LNCaP clone FGC (cell line): ENCODE measurements at regions not wholly inside any gene's neighbourhood (a gene's known extent, or its start where the extent isn't known, plus 50 kb on each side); places are given as distances from the start of the nearest gene placed in this dataset.
"Not testable (repeated sequence)": the region's sequence is repeated elsewhere in the genome, so short reads cannot be mapped to it uniquely, and the experiment has no call there.

ENCODE experiments used
- DNase-seq: peaks from one replicate; pipeline ENCODE4 v3.0.0-alpha.2; 2011; ENCODE audit warnings: low read depth
- H3K4me3 ChIP-seq: 2 replicates; pipeline ENCODE4 v1.5.1; 2011; ENCODE audit warnings: mild to moderate bottlenecking, low read depth, low read length, control low read depth
- TF ChIP-seq, protein P1 (sequence below): IDR thresholded peaks from 2 replicates; pipeline ENCODE4 v1.5.1; 2012; ENCODE audit warnings: mild to moderate bottlenecking; ENCODE audit not compliant: control insufficient read depth, insufficient read depth; ENCODE audit errors: extremely low read depth

DNA sequence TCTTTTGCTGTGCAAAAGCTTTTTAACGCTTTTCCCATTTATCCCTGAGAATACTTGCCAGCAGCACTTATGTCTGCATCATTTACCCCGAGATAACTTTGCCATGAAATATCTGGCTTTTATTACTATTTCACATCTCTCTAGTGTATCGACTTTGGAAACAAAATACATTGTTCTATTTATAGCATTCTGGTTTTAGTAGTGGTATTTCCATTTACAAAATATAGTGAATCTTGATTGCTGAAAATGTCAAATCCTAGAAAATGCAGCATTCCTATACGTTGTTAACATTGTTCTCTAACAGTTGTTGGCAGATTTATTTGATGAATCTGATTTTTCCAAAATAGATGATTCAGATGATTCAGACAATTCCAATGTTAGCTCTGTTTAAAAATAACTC, 189.3 kb upstream of the SPRY2 start:
- TF ChIP-seq, protein P1, sequence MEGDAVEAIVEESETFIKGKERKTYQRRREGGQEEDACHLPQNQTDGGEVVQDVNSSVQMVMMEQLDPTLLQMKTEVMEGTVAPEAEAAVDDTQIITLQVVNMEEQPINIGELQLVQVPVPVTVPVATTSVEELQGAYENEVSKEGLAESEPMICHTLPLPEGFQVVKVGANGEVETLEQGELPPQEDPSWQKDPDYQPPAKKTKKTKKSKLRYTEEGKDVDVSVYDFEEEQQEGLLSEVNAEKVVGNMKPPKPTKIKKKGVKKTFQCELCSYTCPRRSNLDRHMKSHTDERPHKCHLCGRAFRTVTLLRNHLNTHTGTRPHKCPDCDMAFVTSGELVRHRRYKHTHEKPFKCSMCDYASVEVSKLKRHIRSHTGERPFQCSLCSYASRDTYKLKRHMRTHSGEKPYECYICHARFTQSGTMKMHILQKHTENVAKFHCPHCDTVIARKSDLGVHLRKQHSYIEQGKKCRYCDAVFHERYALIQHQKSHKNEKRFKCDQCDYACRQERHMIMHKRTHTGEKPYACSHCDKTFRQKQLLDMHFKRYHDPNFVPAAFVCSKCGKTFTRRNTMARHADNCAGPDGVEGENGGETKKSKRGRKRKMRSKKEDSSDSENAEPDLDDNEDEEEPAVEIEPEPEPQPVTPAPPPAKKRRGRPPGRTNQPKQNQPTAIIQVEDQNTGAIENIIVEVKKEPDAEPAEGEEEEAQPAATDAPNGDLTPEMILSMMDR, result no peak
- no peak for DNase-seq
- no peak overlapping the region for H3K4me3 ChIP-seq

DNA sequence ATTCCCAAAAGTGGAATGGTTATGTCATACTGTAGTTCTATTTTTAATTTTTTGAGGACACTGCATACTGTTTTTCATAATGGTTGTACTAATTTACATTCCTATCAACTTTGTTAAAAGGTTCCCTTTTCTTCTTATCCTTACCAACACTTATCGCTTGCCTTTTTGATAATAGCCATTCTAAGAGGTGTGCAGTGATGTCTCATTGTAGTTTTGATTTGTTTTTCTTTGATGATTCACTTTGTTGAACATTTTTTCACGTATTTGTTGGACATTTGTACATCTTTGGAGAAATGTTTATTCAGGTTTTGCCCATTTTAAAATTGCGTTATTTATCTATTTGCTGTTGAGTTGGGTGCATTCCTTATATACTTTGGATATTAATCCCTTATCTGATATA, 188.8 kb upstream of the SPRY2 start:
- H3K4me3 ChIP-seq, result no peak overlapping the region
- DNase-seq, result no peak
- TF ChIP-seq, protein P1, result no peak

DNA sequence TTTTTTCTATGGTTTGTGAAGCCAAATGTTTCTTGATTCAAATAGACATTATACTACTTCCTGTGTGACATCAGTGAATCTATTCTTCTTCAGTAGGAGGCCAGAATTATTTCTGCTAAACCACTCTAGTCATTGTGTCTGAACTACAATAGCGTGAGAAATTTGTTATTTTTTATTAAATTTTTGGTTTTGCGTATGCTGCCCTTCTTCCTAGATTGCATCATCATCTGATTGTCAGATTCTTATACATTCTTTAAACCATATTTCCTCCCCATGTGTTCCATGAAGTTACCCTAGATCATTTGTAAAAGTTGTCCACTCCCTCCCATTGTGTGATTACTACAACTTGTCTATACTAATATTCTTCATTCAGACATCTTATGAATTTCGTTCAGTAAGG, 187.8 kb upstream of the SPRY2 start:
- no peak overlapping the region for H3K4me3 ChIP-seq
- TF ChIP-seq, protein P1, result no peak
- DNase-seq, result no peak

DNA sequence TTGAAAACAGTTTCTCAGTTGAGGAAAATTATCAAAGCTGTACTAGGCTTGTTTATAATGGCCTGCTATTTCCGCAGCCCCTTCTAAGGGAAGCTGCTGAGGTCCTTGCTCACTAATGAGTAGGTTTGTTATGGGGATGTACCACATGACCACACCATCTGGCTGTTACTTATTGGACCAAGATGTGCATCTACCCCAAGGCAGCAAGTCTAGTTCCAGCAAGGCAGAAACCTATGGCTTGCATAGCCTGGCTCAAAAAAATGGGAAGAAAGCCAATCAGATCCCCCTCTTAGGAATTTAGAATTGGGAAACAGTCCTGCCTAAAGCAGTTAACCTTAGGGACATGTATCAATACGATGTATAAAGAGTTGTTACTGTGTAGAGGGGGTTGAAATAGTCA, 186.5 kb upstream of the SPRY2 start:
- H3K4me3 ChIP-seq, result no peak overlapping the region
- no peak for DNase-seq
- TF ChIP-seq, protein P1, result no peak

DNA sequence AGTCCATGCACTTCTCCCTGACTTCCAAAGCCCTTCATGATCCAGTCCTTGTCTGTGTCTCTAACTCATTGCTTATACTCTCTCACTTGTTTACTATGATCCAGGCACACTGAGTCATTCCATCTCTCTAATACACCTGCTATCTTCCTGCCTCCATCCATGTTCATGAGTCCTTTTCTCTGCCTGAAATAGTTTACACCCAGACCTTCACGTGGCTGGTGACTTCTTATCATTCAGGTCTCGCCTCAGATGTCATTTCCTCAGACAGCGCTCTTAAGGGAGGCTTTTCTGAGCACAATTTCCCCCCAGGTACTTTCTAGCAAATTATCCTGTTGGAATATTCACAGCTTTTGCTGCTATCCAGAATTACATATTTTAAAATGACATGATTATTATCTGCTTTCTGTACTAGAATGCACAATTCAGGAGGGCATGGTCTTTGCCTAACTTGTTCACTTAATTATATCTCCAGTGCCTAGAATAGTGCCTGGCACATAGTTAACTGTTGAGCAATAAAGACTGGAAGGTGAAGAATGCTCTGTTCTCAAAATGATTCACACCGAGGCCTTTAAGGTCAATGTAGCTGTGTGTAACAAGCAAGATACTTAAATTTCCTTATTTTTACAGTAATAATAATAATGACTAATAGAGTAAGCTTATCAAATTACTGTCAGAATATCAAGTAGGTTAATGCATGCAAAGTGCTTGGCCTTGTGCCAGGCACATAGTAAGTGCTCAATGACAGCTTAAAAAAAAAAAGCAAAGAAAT, 183.7 kb upstream of the SPRY2 start:
- H3K4me3 ChIP-seq, result no peak overlapping the region
- no peak for DNase-seq
- TF ChIP-seq, protein P1, result no peak

DNA sequence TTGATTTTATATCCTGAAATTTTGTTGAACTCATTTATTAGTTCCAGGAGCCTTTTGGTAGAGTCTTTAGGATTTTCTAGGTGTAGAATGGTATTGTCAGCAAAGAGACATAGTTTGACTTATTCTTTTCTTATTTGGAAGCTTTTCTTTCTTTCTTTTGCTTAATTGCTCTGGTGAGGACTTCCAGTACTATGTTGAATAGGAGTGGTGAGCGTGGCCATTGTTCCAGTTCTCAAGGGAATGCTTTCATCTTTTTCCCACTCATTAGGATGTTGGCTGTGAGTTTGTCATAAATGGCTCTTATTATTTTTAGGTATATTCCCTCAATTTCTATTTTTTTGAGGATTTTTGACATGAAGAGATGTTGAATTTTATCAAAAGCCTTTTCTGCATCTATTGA, 182.2 kb upstream of the SPRY2 start:
- DNase-seq, result no peak
- TF ChIP-seq, protein P1, result no peak
- H3K4me3 ChIP-seq, result no peak overlapping the region

DNA sequence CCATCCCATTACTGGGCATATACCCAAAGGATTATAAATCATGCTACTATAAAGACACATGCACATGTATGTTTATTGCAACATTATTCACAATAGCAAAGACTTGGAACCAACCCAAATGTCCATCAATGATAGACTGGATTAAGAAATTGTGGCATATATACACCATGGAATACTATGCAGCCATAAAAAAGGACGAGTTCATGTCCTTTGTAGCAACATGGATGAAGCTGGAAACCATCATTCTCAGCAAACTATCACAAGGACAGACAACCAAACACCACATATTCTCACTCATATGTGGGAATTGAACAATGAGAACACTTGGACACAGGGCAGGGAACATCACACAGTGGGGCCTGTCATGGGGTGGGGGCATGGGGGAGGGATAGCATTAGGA, 181.5 kb upstream of the SPRY2 start:
- H3K4me3 ChIP-seq, DNase-seq: not testable (repeated sequence)
